Left ventricle myocardium superior (tissue), 1 donor: ENCODE measurements at regions not wholly inside any gene's neighbourhood (a gene's known extent, or its start where the extent isn't known, plus 50 kb on each side); places are given as distances from the start of the nearest gene placed in this dataset.

ENCODE experiments used
- ATAC-seq: fragments of 200-7000 bp; cut with Tn5 transposase; one replicate; pipeline ENCODE4 v1.9.1; 2020; ENCODE audit warnings: mild to moderate bottlenecking, moderate library complexity
- DNase-seq: peaks from one replicate; pipeline ENCODE4 v3.0.0-alpha.2; 2020
- intact Hi-C: fragments of 100-400 bp; cut with micrococcal nuclease; formaldehyde crosslinking; loops from one replicate; pipeline ENCODE4 v1.11.0; 2022
- donor health status: DM: no; HTN: yes; CAD: no; lungs with severe emphysema.

- DNase-seq (no peak), ATAC-seq (no peak)
- intact Hi-C loops, result no loop called here
Observed at GRCh38 chr13:31031482-31031881, 99.0 kb downstream of the TEX26 start.

GRCh38 chr13:31029102-31029501, 96.6 kb downstream of the TEX26 start:
- intact Hi-C loops, result no loop called here
- ATAC-seq, result no peak
- DNase-seq, result no peak

DNA sequence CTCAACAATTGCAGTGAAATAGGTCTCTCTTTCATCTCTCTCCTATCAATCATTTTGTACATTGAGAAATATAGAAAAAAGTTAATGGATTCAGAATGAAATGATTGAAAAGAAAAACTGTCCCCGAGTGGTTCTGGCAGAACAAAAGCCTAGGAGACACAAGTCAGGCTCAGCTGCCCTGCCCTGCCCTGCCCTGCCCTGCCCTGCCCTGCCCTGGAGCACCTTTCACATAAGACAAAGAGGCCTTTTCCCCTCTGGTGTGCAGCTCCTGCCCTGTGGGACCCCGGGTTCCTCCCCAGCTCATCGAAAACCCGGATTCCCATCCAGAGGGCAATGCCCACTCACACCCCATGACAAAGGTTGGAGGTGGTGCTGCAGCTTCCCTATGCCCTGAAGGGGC, 94.7 kb downstream of the TEX26 start:
- intact Hi-C loops, result no loop called here
- no peak for ATAC-seq
- no peak for DNase-seq
